ENCODE measurements at regions not wholly inside any gene's neighbourhood (a gene's known extent, or its start where the extent isn't known, plus 50 kb on each side); places are given as distances from the start of the nearest gene placed in this dataset.

DNA sequence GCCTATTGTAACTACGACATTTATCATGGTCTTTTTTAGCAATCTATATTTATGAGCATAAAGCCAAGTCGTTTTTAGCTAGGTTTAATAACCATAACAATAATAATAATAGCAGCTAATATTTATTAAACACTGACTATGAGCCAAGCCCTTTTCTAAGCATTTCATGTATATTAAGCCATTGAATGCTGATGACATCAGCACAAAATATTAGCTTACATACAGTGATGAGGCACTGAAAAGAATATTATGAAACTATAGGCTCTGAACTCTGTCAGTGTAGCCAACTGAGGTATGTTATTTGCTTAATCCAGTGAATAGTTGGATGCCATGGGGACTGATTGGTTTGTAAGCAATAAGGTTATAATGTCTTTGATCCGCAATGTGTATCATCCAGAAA is 235.2 kb downstream of the NDFIP2 start:
- Histone ChIP-seq H3K36me3 (ENCODE audit: control insufficient read depth, low read length) (no peaks in the 10 kb centered on the region), H3K27ac (ENCODE audit: low read depth, low read length) (no peak overlapping the region)

DNA sequence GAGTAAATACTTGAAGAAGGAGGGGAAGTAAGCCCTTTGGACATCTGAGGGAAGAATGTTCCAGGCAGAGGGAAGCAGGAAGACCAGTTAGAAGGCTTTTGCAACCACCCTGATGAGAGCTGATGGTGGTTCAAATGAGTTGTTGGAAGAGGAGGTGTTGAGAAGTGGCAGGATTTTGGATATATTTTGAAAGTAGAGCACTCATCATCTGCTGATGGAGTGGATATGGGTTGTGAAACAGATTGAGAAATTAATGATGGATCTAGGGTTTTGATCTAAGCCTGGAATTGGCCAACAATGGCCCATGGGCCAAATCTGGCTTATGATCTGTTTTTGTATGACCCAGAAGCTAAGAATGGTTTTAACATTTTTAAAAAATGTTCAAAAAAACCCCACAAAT is 230.7 kb downstream of the NDFIP2 start:
- Histone ChIP-seq H3K79me2 (ENCODE audit: control insufficient read depth, low read length) (no peaks in the 10 kb centered on the region), H3K27ac (ENCODE audit: low read depth, low read length) (no peak overlapping the region), H3K4me3 (ENCODE audit: low read length) (no peak overlapping the region), H3K4me1 (ENCODE audit: control insufficient read depth, low read length) (no peaks in the 10 kb centered on the region), H3K9me3 (ENCODE audit: control insufficient read depth, insufficient read depth, low read length) (no peaks in the 10 kb centered on the region), H3K36me3 (ENCODE audit: control insufficient read depth, low read length) (no peaks in the 10 kb centered on the region), H3K9me2 (replicated peaks; ENCODE audit: control insufficient read depth, low read length) (no peaks in the 10 kb centered on the region), H3F3A (ENCODE audit: control insufficient read depth, insufficient read depth) (no peaks in the 10 kb centered on the region), H3K4me2 (ENCODE audit: low read length) (no peak overlapping the region), H4K20me1 (ENCODE audit: control insufficient read depth, insufficient read depth, low read depth, low read length) (no peaks in the 10 kb centered on the region), H3K27me3 (ENCODE audit: control insufficient read depth, low read length) (no peaks in the 10 kb centered on the region)
- TF ChIP-seq EZH2phosphoT487 (IDR thresholded peaks at IDR 0.05; ENCODE audit: borderline replicate concordance, low read length), result no peak
- TF ChIP-seq, protein P1, sequence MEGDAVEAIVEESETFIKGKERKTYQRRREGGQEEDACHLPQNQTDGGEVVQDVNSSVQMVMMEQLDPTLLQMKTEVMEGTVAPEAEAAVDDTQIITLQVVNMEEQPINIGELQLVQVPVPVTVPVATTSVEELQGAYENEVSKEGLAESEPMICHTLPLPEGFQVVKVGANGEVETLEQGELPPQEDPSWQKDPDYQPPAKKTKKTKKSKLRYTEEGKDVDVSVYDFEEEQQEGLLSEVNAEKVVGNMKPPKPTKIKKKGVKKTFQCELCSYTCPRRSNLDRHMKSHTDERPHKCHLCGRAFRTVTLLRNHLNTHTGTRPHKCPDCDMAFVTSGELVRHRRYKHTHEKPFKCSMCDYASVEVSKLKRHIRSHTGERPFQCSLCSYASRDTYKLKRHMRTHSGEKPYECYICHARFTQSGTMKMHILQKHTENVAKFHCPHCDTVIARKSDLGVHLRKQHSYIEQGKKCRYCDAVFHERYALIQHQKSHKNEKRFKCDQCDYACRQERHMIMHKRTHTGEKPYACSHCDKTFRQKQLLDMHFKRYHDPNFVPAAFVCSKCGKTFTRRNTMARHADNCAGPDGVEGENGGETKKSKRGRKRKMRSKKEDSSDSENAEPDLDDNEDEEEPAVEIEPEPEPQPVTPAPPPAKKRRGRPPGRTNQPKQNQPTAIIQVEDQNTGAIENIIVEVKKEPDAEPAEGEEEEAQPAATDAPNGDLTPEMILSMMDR (IDR thresholded peaks at IDR 0.05; ENCODE audit: low read depth, low read length, poor library complexity, severe bottlenecking), result no peak

More for the DNA sequence above, 235.2 kb downstream of the NDFIP2 start:
- no peaks in the 10 kb centered on the region for H3K27me3 ChIP-seq (ENCODE audit: control insufficient read depth, low read length)
- H3K9me2 ChIP-seq (replicated peaks; ENCODE audit: control insufficient read depth, low read length), result no peaks in the 10 kb centered on the region
- no peak overlapping the region for H3K4me3 ChIP-seq (ENCODE audit: low read length)
- H3K9me3 ChIP-seq (ENCODE audit: control insufficient read depth, insufficient read depth, low read length), result no peaks in the 10 kb centered on the region
- H3K4me2 ChIP-seq (ENCODE audit: low read length), result no peak overlapping the region
- no peaks in the 10 kb centered on the region for H3K4me1 ChIP-seq (ENCODE audit: control insufficient read depth, low read length)
- H3F3A ChIP-seq (ENCODE audit: control insufficient read depth, insufficient read depth), result no peaks in the 10 kb centered on the region
- H4K20me1 ChIP-seq (ENCODE audit: control insufficient read depth, insufficient read depth, low read depth, low read length), result no peaks in the 10 kb centered on the region
- no peak for TF ChIP-seq EZH2phosphoT487 (IDR thresholded peaks at IDR 0.05; ENCODE audit: borderline replicate concordance, low read length)
- TF ChIP-seq, protein P1 (IDR thresholded peaks at IDR 0.05; ENCODE audit: low read depth, low read length, poor library complexity, severe bottlenecking), result no peak
- H3K79me2 ChIP-seq (ENCODE audit: control insufficient read depth, low read length), result no peaks in the 10 kb centered on the region

DNA sequence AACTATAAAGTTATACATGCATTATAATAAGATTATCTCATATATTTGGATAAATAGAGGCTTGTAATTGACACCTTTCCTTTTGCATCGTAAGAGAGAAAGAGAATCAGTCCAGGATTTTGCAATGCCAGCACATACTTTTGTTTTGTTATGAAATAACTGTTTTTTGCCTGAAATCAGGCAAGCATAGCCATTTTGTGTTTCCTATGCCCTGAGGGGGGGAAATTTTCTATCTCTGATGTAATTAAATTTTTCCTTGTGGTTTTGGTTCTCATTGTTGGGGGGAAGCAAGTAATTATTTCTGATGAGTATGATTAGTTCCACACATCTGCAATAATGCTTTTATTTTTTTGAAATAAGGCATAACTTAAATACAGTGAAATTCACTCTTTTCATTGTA is 229.4 kb downstream of the NDFIP2 start:
- Histone ChIP-seq H3F3A (ENCODE audit: control insufficient read depth, insufficient read depth) (no peaks in the 10 kb centered on the region), H3K27me3 (ENCODE audit: control insufficient read depth, low read length) (no peaks in the 10 kb centered on the region), H3K79me2 (ENCODE audit: control insufficient read depth, low read length) (no peaks in the 10 kb centered on the region), H3K9me2 (replicated peaks; ENCODE audit: control insufficient read depth, low read length) (no peaks in the 10 kb centered on the region), H4K20me1 (ENCODE audit: control insufficient read depth, insufficient read depth, low read depth, low read length) (no peaks in the 10 kb centered on the region), H3K4me3 (ENCODE audit: low read length) (no peak overlapping the region), H3K36me3 (ENCODE audit: control insufficient read depth, low read length) (no peaks in the 10 kb centered on the region), H3K27ac (ENCODE audit: low read depth, low read length) (no peak overlapping the region), H3K4me2 (ENCODE audit: low read length) (no peak overlapping the region), H3K4me1 (ENCODE audit: control insufficient read depth, low read length) (no peaks in the 10 kb centered on the region), H3K9me3 (ENCODE audit: control insufficient read depth, insufficient read depth, low read length) (no peaks in the 10 kb centered on the region)
- TF ChIP-seq EZH2phosphoT487 (IDR thresholded peaks at IDR 0.05; ENCODE audit: borderline replicate concordance, low read length), result no peak
- TF ChIP-seq, protein P1 (IDR thresholded peaks at IDR 0.05; ENCODE audit: low read depth, low read length, poor library complexity, severe bottlenecking), result no peak

DNA sequence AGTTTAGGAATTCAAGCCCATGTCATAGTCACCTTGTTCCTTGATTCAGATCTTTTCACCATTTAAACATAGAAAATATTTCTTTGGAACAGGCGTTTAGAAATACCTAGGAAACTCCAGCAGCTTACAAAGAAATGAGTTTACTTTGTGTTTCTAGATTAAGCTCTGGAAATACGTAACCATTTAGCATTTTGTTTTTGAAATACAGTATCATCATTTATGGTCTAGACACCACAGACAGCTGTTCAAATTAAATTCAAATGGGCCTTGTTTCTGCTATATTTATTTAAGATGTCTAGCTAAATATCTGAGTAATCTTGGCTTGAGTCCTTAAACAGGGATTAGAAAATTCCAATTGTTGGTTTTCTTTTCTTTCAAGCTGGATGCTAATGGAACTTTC is 228.5 kb downstream of the NDFIP2 start:
- Histone ChIP-seq H3K27me3 (ENCODE audit: control insufficient read depth, low read length) (no peaks in the 10 kb centered on the region), H3K36me3 (ENCODE audit: control insufficient read depth, low read length) (no peaks in the 10 kb centered on the region), H3K4me2 (ENCODE audit: low read length) (no peak overlapping the region), H4K20me1 (ENCODE audit: control insufficient read depth, insufficient read depth, low read depth, low read length) (no peaks in the 10 kb centered on the region), H3K27ac (ENCODE audit: low read depth, low read length) (no peak overlapping the region), H3K4me1 (ENCODE audit: control insufficient read depth, low read length) (no peaks in the 10 kb centered on the region), H3K9me3 (ENCODE audit: control insufficient read depth, insufficient read depth, low read length) (no peaks in the 10 kb centered on the region), H3K79me2 (ENCODE audit: control insufficient read depth, low read length) (no peaks in the 10 kb centered on the region), H3K4me3 (ENCODE audit: low read length) (no peak overlapping the region), H3K9me2 (replicated peaks; ENCODE audit: control insufficient read depth, low read length) (no peaks in the 10 kb centered on the region), H3F3A (ENCODE audit: control insufficient read depth, insufficient read depth) (no peaks in the 10 kb centered on the region)
- TF ChIP-seq, protein P1 (IDR thresholded peaks at IDR 0.05; ENCODE audit: low read depth, low read length, poor library complexity, severe bottlenecking), result no peak
- TF ChIP-seq EZH2phosphoT487 (IDR thresholded peaks at IDR 0.05; ENCODE audit: borderline replicate concordance, low read length), result no peak

All from DOHH2 (cell line).